ENCODE measurements at regions not wholly inside any gene's neighbourhood (a gene's known extent, or its start where the extent isn't known, plus 50 kb on each side); places are given as distances from the start of the nearest gene placed in this dataset.

DNA sequence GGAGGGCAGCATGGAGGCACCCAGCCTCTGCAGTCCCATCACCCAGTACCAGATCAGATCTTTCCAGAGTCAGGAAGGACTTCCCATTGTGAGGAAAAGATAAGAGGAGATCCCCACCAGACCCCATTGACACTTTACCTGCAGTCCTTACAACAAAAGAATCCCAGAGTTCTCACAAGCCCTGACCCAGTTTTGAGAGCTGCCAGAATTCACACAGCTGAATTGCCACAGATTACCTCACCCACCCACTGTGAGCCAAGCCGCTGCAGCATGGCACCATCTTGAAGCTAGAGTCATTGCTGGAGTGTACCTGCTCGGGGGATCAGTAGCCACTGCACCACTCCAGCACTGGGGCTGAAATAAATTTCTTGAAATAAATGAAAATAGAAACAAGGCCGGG is 91.8 kb upstream of the UBASH3B start:
- TF ChIP-seq, protein P1, sequence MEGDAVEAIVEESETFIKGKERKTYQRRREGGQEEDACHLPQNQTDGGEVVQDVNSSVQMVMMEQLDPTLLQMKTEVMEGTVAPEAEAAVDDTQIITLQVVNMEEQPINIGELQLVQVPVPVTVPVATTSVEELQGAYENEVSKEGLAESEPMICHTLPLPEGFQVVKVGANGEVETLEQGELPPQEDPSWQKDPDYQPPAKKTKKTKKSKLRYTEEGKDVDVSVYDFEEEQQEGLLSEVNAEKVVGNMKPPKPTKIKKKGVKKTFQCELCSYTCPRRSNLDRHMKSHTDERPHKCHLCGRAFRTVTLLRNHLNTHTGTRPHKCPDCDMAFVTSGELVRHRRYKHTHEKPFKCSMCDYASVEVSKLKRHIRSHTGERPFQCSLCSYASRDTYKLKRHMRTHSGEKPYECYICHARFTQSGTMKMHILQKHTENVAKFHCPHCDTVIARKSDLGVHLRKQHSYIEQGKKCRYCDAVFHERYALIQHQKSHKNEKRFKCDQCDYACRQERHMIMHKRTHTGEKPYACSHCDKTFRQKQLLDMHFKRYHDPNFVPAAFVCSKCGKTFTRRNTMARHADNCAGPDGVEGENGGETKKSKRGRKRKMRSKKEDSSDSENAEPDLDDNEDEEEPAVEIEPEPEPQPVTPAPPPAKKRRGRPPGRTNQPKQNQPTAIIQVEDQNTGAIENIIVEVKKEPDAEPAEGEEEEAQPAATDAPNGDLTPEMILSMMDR (IDR thresholded peaks at IDR 0.05) = no peak
- no peak for TF ChIP-seq POLR2A (IDR thresholded peaks at IDR 0.05)

Measured in testis (tissue), 2 donors.